H9 (cell line): ENCODE measurements at regions not wholly inside any gene's neighbourhood (a gene's known extent, or its start where the extent isn't known, plus 50 kb on each side); places are given as distances from the start of the nearest gene placed in this dataset.

Experiments
- DNase-seq: peaks from one replicate; pipeline ENCODE4 v3.0.0-alpha.2; 2017
- H2AFZ ChIP-seq: one replicate; pipeline ENCODE4 v1.6.1; 2013; ENCODE audit warnings: mild to moderate bottlenecking, low read length, control low read depth, moderate library complexity
- H2AK5ac ChIP-seq: 2 replicates; pipeline ENCODE4 v1.6.1; 2013; ENCODE audit warnings: low read length, control low read depth, mixed read lengths; ENCODE audit not compliant: insufficient read length
- H2BK120ac ChIP-seq: one replicate; pipeline ENCODE4 v1.6.1; 2013; ENCODE audit warnings: low read depth, mild to moderate bottlenecking, low read length, control low read depth, inconsistent platforms; ENCODE audit not compliant: poor library complexity, severe bottlenecking
- H2BK12ac ChIP-seq: 2 replicates; pipeline ENCODE4 v1.6.1; 2013; ENCODE audit warnings: low read length, control low read depth, mixed read lengths, low read depth; ENCODE audit not compliant: insufficient read length
- H2BK15ac ChIP-seq: 2 replicates; pipeline ENCODE4 v1.6.1; 2013; ENCODE audit warnings: low read depth, low read length, control low read depth
- H2BK20ac ChIP-seq: one replicate; pipeline ENCODE4 v1.6.1; 2013; ENCODE audit warnings: low read depth, mild to moderate bottlenecking, low read length, control low read depth, inconsistent platforms; ENCODE audit not compliant: poor library complexity, severe bottlenecking
- H2BK5ac ChIP-seq: 2 replicates; pipeline ENCODE4 v1.6.1; 2013; ENCODE audit warnings: low read length, control low read depth, mixed read lengths; ENCODE audit not compliant: insufficient read length
- H3K14ac ChIP-seq: 2 replicates; pipeline ENCODE4 v1.6.1; 2013; ENCODE audit warnings: low read length, control low read depth; ENCODE audit not compliant: insufficient read depth
- H3K18ac ChIP-seq: 2 replicates; pipeline ENCODE4 v1.6.1; 2013; ENCODE audit warnings: low read depth, mild to moderate bottlenecking, mixed read lengths, low read length, control low read depth; ENCODE audit not compliant: insufficient read length
- H3K23ac ChIP-seq: 2 replicates; pipeline ENCODE4 v1.6.1; 2013; ENCODE audit warnings: low read length, control low read depth, mixed read lengths, low read depth; ENCODE audit not compliant: insufficient read length
- H3K23me2 ChIP-seq: 2 replicates; pipeline ENCODE4 v1.6.1; 2013; ENCODE audit warnings: low read depth, mild to moderate bottlenecking, mixed read lengths, low read length, control low read depth; ENCODE audit not compliant: insufficient read length, poor library complexity, severe bottlenecking
- H3K27ac ChIP-seq: 2 replicates; pipeline ENCODE4 v1.5.1; 2013; ENCODE audit warnings: low read length, control low read depth, mixed read lengths, low read depth; ENCODE audit not compliant: insufficient read length
- H3K27me3 ChIP-seq: 2 replicates; pipeline ENCODE4 v1.6.1; 2013; ENCODE audit warnings: low read length, control low read depth, inconsistent platforms; ENCODE audit not compliant: insufficient read depth
- H3K4ac ChIP-seq: 2 replicates; pipeline ENCODE4 v1.6.1; 2013; ENCODE audit warnings: low read depth, mild to moderate bottlenecking, control low read depth, inconsistent platforms, low read length, moderate library complexity
- H3K4me1 ChIP-seq: 2 replicates; pipeline ENCODE4 v1.6.1; 2013; ENCODE audit warnings: low read length, control low read depth, inconsistent platforms; ENCODE audit not compliant: insufficient read depth
- H3K4me2 ChIP-seq: 2 replicates; pipeline ENCODE4 v1.6.1; 2013; ENCODE audit warnings: low read length, control low read depth, mixed read lengths; ENCODE audit not compliant: insufficient read length, insufficient read depth
- H3K56ac ChIP-seq: 2 replicates; pipeline ENCODE4 v1.6.1; 2013; ENCODE audit warnings: low read depth, mild to moderate bottlenecking, mixed read lengths, low read length, control low read depth; ENCODE audit not compliant: insufficient read length
- H3K79me1 ChIP-seq: 2 replicates; pipeline ENCODE4 v1.6.1; 2013; ENCODE audit warnings: low read depth, mild to moderate bottlenecking, moderate library complexity, low read length, control low read depth, inconsistent platforms; ENCODE audit not compliant: insufficient read depth, poor library complexity, severe bottlenecking
- H3K79me2 ChIP-seq: 2 replicates; pipeline ENCODE4 v1.6.1; 2013; ENCODE audit warnings: low read length, control low read depth, inconsistent platforms; ENCODE audit not compliant: insufficient read depth
- H3K9ac ChIP-seq: 2 replicates; pipeline ENCODE4 v1.6.1; 2013; ENCODE audit warnings: low read length, control low read depth, mixed read lengths; ENCODE audit not compliant: insufficient read length; ENCODE audit errors: extremely low read depth
- H3K9me3 ChIP-seq: one replicate; pipeline ENCODE4 v1.6.1; 2013; ENCODE audit warnings: low read depth, low read length, inconsistent platforms; ENCODE audit not compliant: control insufficient read depth
- H3T11ph ChIP-seq: one replicate; pipeline ENCODE4 v1.6.1; 2013; ENCODE audit warnings: mild to moderate bottlenecking, low read length, control low read depth, inconsistent platforms
- H4K20me1 ChIP-seq: one replicate; pipeline ENCODE4 v1.6.1; 2013; ENCODE audit not compliant: control insufficient read depth, insufficient read length, insufficient read depth
- H4K5ac ChIP-seq: 2 replicates; pipeline ENCODE4 v1.6.1; 2013; ENCODE audit warnings: low read depth, mild to moderate bottlenecking, mixed read lengths, low read length, control low read depth; ENCODE audit not compliant: insufficient read length
- H4K8ac ChIP-seq: replicated peaks from 2 replicates; pipeline ENCODE4 v1.6.1; 2013; ENCODE audit warnings: low read length, control low read depth, mixed read lengths, low read depth; ENCODE audit not compliant: insufficient read length
- H4K91ac ChIP-seq: 2 replicates; pipeline ENCODE4 v1.6.1; 2013; ENCODE audit warnings: low read depth, mild to moderate bottlenecking, moderate library complexity, mixed read lengths, low read length, control low read depth; ENCODE audit not compliant: insufficient read length
- H3K27ac Mint-ChIP-seq, 3 experiments: 2 replicates in 2 of 3; 3 replicates in 1 of 3; pipeline ENCODE4 v1.8.0; 2020 to 2021; ENCODE audit warnings: mixed read lengths in 3 of 3, mild to moderate bottlenecking in 1 of 3, moderate library complexity in 1 of 3
- H3K27me3 Mint-ChIP-seq: 2 replicates; pipeline ENCODE4 v1.8.0; 2021; ENCODE audit warnings: low read depth, mild to moderate bottlenecking, moderate library complexity, mixed read lengths
- H3K36me3 Mint-ChIP-seq, 3 experiments: 2 replicates in 2 of 3; 3 replicates in 1 of 3; pipeline ENCODE4 v1.8.0; 2020 to 2021; ENCODE audit warnings: low read depth in 3 of 3, mixed read lengths in 3 of 3; ENCODE audit not compliant: insufficient read depth in 1 of 3
- H3K4me1 Mint-ChIP-seq, 2 experiments: 2 replicates each; pipeline ENCODE4 v1.8.0; 2020; ENCODE audit warnings: mixed read lengths in 2 of 2
- H3K4me3 Mint-ChIP-seq, 2 experiments: 2 replicates in 1 of 2; 3 replicates in 1 of 2; pipeline ENCODE4 v1.8.0; 2020 to 2021; ENCODE audit warnings: mild to moderate bottlenecking in 2 of 2, mixed read lengths in 2 of 2, moderate library complexity in 1 of 2
- H3K9me3 Mint-ChIP-seq, 2 experiments: 2 replicates in 1 of 2; 3 replicates in 1 of 2; pipeline ENCODE4 v1.8.0; 2020; ENCODE audit warnings: mild to moderate bottlenecking in 2 of 2, mixed read lengths in 2 of 2, moderate library complexity in 1 of 2
- WGBS: extraction: QIAGEN DNeasy Blood & Tissue Kit; methylation state at CpG from one replicate; pipeline ENCODE4 v1.1.7; 2013; ENCODE audit warnings: missing lambda C conversion rate, low lambda C conversion rate, mixed read lengths; ENCODE audit not compliant: insufficient read length; ENCODE audit errors: extremely low coverage; 5-methylcytosine and 5-hydroxymethylcytosine counted together
- TF ChIP-seq, protein P1 (sequence below): fragments of 200-600 bp; sonication (generic); conservative IDR thresholded peaks from 3 replicates; pipeline ENCODE4 v1.8.0; 2021; ENCODE audit warnings: antibody characterized with exemption, mild to moderate bottlenecking

DNA sequence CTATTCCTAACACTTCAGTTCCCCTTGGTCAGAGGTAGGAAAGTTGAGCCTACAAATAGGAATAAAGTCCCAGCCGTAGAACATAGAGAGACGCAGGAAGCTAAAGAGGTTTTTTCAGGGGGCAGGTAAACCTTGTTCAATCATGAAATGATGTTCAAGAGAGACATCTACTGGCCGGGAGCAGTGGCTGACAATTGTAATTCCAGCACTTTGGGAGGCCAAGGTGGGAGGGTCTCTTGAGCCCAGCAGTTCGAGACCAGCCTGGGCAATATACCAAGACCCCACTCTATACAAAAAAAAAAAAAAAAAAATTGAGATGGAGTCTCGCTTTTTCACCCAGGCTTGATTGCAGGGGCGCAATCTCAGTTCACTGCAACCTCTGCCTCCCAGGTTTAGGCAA lies 66.7 kb upstream of the DNAJC10 start:
- no peak overlapping the region for H3T11ph ChIP-seq
- no peak overlapping the region for H2BK12ac ChIP-seq
- H3K9ac ChIP-seq = no peak overlapping the region
- H3K27me3 Mint-ChIP-seq = no peaks in the 10 kb centered on the region
- H2AFZ ChIP-seq = no peak overlapping the region
- H3K4me2 ChIP-seq = no peak overlapping the region
- H3K4me3 Mint-ChIP-seq = no peak overlapping the region
- H3K36me3 Mint-ChIP-seq = no peaks in the 10 kb centered on the region; a peak in 1 of 7 replicates
- WGBS = no CpG with 5 or more reads among the region's 6 CpGs
- H3K18ac ChIP-seq = no peak overlapping the region
- H2BK15ac ChIP-seq = no peak overlapping the region
- DNase-seq = peak; percentile 60
- no peak overlapping the region for H3K56ac ChIP-seq
- no peak overlapping the region for H3K14ac ChIP-seq
- H4K91ac ChIP-seq = no peak overlapping the region
- H3K4me1 Mint-ChIP-seq = peaks cover 6 to 7% of the 10 kb centered on the region in 2 experiments
- no peaks in the 10 kb centered on the region for H4K20me1 ChIP-seq
- no peak overlapping the region for H3K23ac ChIP-seq
- H3K9me3 Mint-ChIP-seq = no peaks in the 10 kb centered on the region
- H3K4me1 ChIP-seq = no peaks in the 10 kb centered on the region
- no peaks in the 10 kb centered on the region for H3K27me3 ChIP-seq
- H3K9me3 ChIP-seq = no peaks in the 10 kb centered on the region
- H2AK5ac ChIP-seq = no peak overlapping the region
- no peaks in the 10 kb centered on the region for H3K79me1 ChIP-seq
- H3K23me2 ChIP-seq = no peaks in the 10 kb centered on the region
- no peaks in the 10 kb centered on the region for H3K79me2 ChIP-seq
- no peak overlapping the region for H4K8ac ChIP-seq
- no peak overlapping the region for H3K27ac ChIP-seq
- no peak overlapping the region for H3K27ac Mint-ChIP-seq
- no peak overlapping the region for H3K4ac ChIP-seq
- H2BK120ac ChIP-seq = no peak overlapping the region
- no peak overlapping the region for H4K5ac ChIP-seq
- TF ChIP-seq, protein P1, sequence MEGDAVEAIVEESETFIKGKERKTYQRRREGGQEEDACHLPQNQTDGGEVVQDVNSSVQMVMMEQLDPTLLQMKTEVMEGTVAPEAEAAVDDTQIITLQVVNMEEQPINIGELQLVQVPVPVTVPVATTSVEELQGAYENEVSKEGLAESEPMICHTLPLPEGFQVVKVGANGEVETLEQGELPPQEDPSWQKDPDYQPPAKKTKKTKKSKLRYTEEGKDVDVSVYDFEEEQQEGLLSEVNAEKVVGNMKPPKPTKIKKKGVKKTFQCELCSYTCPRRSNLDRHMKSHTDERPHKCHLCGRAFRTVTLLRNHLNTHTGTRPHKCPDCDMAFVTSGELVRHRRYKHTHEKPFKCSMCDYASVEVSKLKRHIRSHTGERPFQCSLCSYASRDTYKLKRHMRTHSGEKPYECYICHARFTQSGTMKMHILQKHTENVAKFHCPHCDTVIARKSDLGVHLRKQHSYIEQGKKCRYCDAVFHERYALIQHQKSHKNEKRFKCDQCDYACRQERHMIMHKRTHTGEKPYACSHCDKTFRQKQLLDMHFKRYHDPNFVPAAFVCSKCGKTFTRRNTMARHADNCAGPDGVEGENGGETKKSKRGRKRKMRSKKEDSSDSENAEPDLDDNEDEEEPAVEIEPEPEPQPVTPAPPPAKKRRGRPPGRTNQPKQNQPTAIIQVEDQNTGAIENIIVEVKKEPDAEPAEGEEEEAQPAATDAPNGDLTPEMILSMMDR = peak; percentile 77
- H2BK20ac ChIP-seq = no peak overlapping the region
- no peak overlapping the region for H2BK5ac ChIP-seq
